ENCODE measurements at regions not wholly inside any gene's neighbourhood (a gene's known extent, or its start where the extent isn't known, plus 50 kb on each side); places are given as distances from the start of the nearest gene placed in this dataset.

GRCh38 chr4:189374176-189374575 is 566.5 kb upstream of the FRG1 start:
- no peaks in the 10 kb centered on the region for H3K36me3 ChIP-seq (ENCODE audit: control insufficient read depth, insufficient read depth, low read length)
- ChIA-PET POLR2A (no interaction called here), CTCF (no interaction called here)
- TF ChIP-seq TCF7L2 (IDR thresholded peaks at IDR 0.05; ENCODE audit: low read depth, low read length) (no peak), CTCF (IDR thresholded peaks at IDR 0.05) (no peak), POLR2AphosphoS5 (IDR thresholded peaks at IDR 0.05; ENCODE audit: low read depth, low read length) (no peak), SIN3A (IDR thresholded peaks at IDR 0.05; ENCODE audit: borderline replicate concordance, insufficient read depth, low read depth, low read length) (no peak), REST (IDR thresholded peaks at IDR 0.05; ENCODE audit: insufficient read depth in 1 of 2, low read depth in 2 of 2, low read length in 1 of 2) (no peak)
- no TSS peak for BruUV-seq (replicated peaks)
- no peaks in the 10 kb centered on the region for H3K27me3 ChIP-seq (ENCODE audit: control insufficient read depth, insufficient read depth, low read length)
- H3K9me3 ChIP-seq (ENCODE audit: control insufficient read depth, insufficient read depth, low read depth, low read length) = no peaks in the 10 kb centered on the region
- intact Hi-C loops (cut with micrococcal nuclease; ENCODE audit: unreplicated experiment) (no loop called here), in situ Hi-C loops (cut with HindIII; ENCODE audit: low pct_unique_long_range_greater_than_20kb, low sequenced_read_pairs) (no loop called here)
- DNase-seq (ENCODE audit: low read depth, low spot score) (no peak), ATAC-seq (no peak)
- H3K27ac ChIP-seq (ENCODE audit: low read length) = no peak overlapping the region
- H3K4me3 ChIP-seq (ENCODE audit: low read depth in 2 of 2, low read length in 2 of 2) = no peak overlapping the region
- no peaks in the 10 kb centered on the region for H3K4me1 ChIP-seq (ENCODE audit: control insufficient read depth, insufficient read depth, low read length)

DNA sequence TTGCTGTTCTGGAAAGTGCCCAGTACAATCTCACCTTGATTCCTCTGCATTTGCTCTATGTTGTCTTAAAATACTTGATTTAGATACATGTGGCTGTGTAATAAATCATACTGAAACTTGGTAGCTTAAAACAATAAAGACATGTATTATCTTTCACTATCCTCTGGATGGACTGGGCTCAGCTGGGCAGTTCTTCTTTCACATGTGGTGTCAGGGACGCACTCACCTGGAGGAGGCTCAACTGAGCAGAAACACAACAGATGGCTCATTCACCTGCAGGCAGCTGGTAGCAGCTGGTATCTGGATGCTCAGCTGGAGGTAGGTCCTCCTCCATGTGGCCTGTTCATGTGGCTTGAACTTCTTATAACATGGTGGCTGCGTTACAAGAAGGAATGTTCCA is 563.8 kb upstream of the FRG1 start:
- Histone ChIP-seq H3K27ac (ENCODE audit: low read length) (no peak overlapping the region), H3K9me3 (ENCODE audit: control insufficient read depth, insufficient read depth, low read depth, low read length) (no peaks in the 10 kb centered on the region), H3K4me1 (ENCODE audit: control insufficient read depth, insufficient read depth, low read length) (no peaks in the 10 kb centered on the region), H3K36me3 (ENCODE audit: control insufficient read depth, insufficient read depth, low read length) (no peaks in the 10 kb centered on the region), H3K27me3 (ENCODE audit: control insufficient read depth, insufficient read depth, low read length) (no peaks in the 10 kb centered on the region), H3K4me3 (ENCODE audit: low read depth in 2 of 2, low read length in 2 of 2) (no peak overlapping the region)
- intact Hi-C loops (cut with micrococcal nuclease; ENCODE audit: unreplicated experiment) = no loop called here
- ATAC-seq = no peak
- DNase-seq (ENCODE audit: low read depth, low spot score) = no peak
- no peak for TF ChIP-seq SIN3A (IDR thresholded peaks at IDR 0.05; ENCODE audit: borderline replicate concordance, insufficient read depth, low read depth, low read length)
- BruUV-seq (replicated peaks) = no TSS peak
- in situ Hi-C loops (cut with HindIII; ENCODE audit: low pct_unique_long_range_greater_than_20kb, low sequenced_read_pairs) = no loop called here
- CTCF ChIA-PET = interaction anchor here (0.6 kb wide), 1 partner anchor 317 kb away, joined by 5 read pairs; no protein-coding TSS in a partner anchor
- POLR2A ChIA-PET = no interaction called here

DNA sequence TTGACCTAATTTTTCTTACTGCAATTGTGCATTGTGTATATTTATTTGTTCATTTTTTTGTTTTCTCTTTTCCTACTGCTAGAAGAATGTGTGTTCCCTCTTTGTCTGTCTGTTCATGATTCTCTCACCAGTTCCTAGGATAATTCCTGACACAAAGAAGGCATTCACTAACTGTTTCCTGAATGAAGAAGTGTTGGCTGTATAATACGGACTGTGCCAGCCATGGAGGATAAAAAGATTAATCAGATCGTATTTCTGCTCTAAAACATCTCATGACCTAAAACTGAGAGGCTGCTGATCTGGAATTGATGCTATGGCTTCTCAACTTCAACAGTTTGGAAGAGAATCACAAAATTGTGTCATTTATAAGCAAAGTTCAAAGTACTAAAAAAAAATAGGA is 563.1 kb upstream of the FRG1 start:
- ATAC-seq = no peak

More for the DNA sequence above, 563.1 kb upstream of the FRG1 start:
- CTCF ChIA-PET = no interaction called here
- no peaks in the 10 kb centered on the region for H3K9me3 ChIP-seq (ENCODE audit: control insufficient read depth, insufficient read depth, low read depth, low read length)
- no peak for DNase-seq (ENCODE audit: low read depth, low spot score)
- H3K36me3 ChIP-seq (ENCODE audit: control insufficient read depth, insufficient read depth, low read length) = no peaks in the 10 kb centered on the region
- no peak overlapping the region for H3K27ac ChIP-seq (ENCODE audit: low read length)
- H3K4me3 ChIP-seq (ENCODE audit: low read depth in 2 of 2, low read length in 2 of 2) = no peak overlapping the region
- H3K4me1 ChIP-seq (ENCODE audit: control insufficient read depth, insufficient read depth, low read length) = no peaks in the 10 kb centered on the region
- intact Hi-C loops (cut with micrococcal nuclease; ENCODE audit: unreplicated experiment) (no loop called here), in situ Hi-C loops (cut with HindIII; ENCODE audit: low pct_unique_long_range_greater_than_20kb, low sequenced_read_pairs) (no loop called here)
- POLR2A ChIA-PET = no interaction called here
- BruUV-seq (replicated peaks) = no TSS peak
- H3K27me3 ChIP-seq (ENCODE audit: control insufficient read depth, insufficient read depth, low read length) = no peaks in the 10 kb centered on the region
- TF ChIP-seq REST (IDR thresholded peaks at IDR 0.05; ENCODE audit: insufficient read depth in 1 of 2, low read depth in 2 of 2, low read length in 1 of 2) (no peak), TCF7L2 (IDR thresholded peaks at IDR 0.05; ENCODE audit: low read depth, low read length) (no peak), POLR2AphosphoS5 (IDR thresholded peaks at IDR 0.05; ENCODE audit: low read depth, low read length) (no peak), SIN3A (IDR thresholded peaks at IDR 0.05; ENCODE audit: borderline replicate concordance, insufficient read depth, low read depth, low read length) (no peak), CTCF (IDR thresholded peaks at IDR 0.05) (no peak)
